HepG2 (cell line): ENCODE measurements at regions not wholly inside any gene's neighbourhood (a gene's known extent, or its start where the extent isn't known, plus 50 kb on each side); places are given as distances from the start of the nearest gene placed in this dataset.

Experiments used
- AFF4 ChIP-seq: sonication (generic); formaldehyde crosslinking; IDR thresholded peaks from 2 replicates; pipeline ENCODE4 v1.4.0; 2020; ENCODE audit warnings: missing genetic modification reagents
- CHD4 ChIP-seq: fragments of 200-600 bp; sonication (generic); IDR thresholded peaks from 2 replicates; pipeline ENCODE4 v1.7.0; 2017; ENCODE audit warnings: mild to moderate bottlenecking, low read length, borderline replicate concordance
- E2F1 ChIP-seq: sonication (generic); formaldehyde crosslinking; IDR thresholded peaks from 2 replicates; pipeline ENCODE4 v1.5.0; 2020; ENCODE audit warnings: missing genetic modification reagents
- NFE2 ChIP-seq: sonication (generic); formaldehyde crosslinking; IDR thresholded peaks from 2 replicates; pipeline ENCODE4 v1.4.0; 2020; ENCODE audit warnings: missing genetic modification reagents
- NR0B2 ChIP-seq: sonication (generic); formaldehyde crosslinking; IDR thresholded peaks from 2 replicates; pipeline ENCODE4 v1.4.0; 2020; ENCODE audit warnings: mild to moderate bottlenecking, missing genetic modification reagents
- RELA ChIP-seq: sonication (generic); formaldehyde crosslinking; IDR thresholded peaks from 2 replicates; pipeline ENCODE4 v1.4.0; 2020; ENCODE audit warnings: missing genetic modification reagents
- SAP130 ChIP-seq: IDR thresholded peaks from 2 replicates; pipeline ENCODE4 v1.6.1; 2016; ENCODE audit warnings: low read depth
- SKI ChIP-seq: fragments of 450-650 bp; IDR thresholded peaks from one replicate; pipeline ENCODE4 v1.6.1; 2018; ENCODE audit warnings: mild to moderate bottlenecking; ENCODE audit not compliant: partially characterized antibody
- SMC3 ChIP-seq: IDR thresholded peaks from 2 replicates; pipeline ENCODE4 v1.6.1; 2011; ENCODE audit warnings: low read length, improper control_type of control experiment
- TBX3 ChIP-seq: fragments of 450-650 bp; IDR thresholded peaks from 2 replicates; pipeline ENCODE4 v1.6.1; 2017; ENCODE audit warnings: antibody characterized with exemption, mild to moderate bottlenecking, inconsistent platforms, borderline replicate concordance
- ZNF138 ChIP-seq: sonication (generic); formaldehyde crosslinking; IDR thresholded peaks from 2 replicates; pipeline ENCODE4 v1.5.0; 2020; ENCODE audit warnings: mild to moderate bottlenecking, low read depth, missing genetic modification reagents
- ZNF20 ChIP-seq: sonication (generic); formaldehyde crosslinking; IDR thresholded peaks from 2 replicates; pipeline ENCODE4 v1.4.0; 2020; ENCODE audit warnings: mild to moderate bottlenecking, moderate library complexity, missing genetic modification reagents
- ZNF276 ChIP-seq: sonication (generic); formaldehyde crosslinking; IDR thresholded peaks from 2 replicates; pipeline ENCODE4 v1.4.0; 2020; ENCODE audit warnings: mild to moderate bottlenecking, low read depth, missing genetic modification reagents
- ZNF281 ChIP-seq: sonication (generic); formaldehyde crosslinking; IDR thresholded peaks from 2 replicates; pipeline ENCODE4 v1.4.0; 2020; ENCODE audit warnings: missing genetic modification reagents, borderline replicate concordance
- ZNF44 ChIP-seq: sonication (generic); formaldehyde crosslinking; IDR thresholded peaks from 2 replicates; pipeline ENCODE4 v1.5.1; 2020; ENCODE audit warnings: mild to moderate bottlenecking, missing genetic modification reagents
- ZNF704 ChIP-seq: sonication (generic); formaldehyde crosslinking; IDR thresholded peaks from 2 replicates; pipeline ENCODE4 v1.8.1; 2023; ENCODE audit warnings: mild to moderate bottlenecking, inconsistent platforms, moderate library complexity, missing genetic modification reagents, borderline replicate concordance

GRCh38 chr4:159048166-159048886, 54.6 kb upstream of the RAPGEF2 start (continued):
- no peak for TF ChIP-seq SMC3
- TF ChIP-seq SAP130: peak; percentile 68
- no peak for TF ChIP-seq ZNF138 (CRISPR knock-in tag)
- no peak for TF ChIP-seq TBX3
- no peak for TF ChIP-seq ZNF20
- no peak for TF ChIP-seq SKI
- TF ChIP-seq CHD4: no peak
- TF ChIP-seq ZNF276: no peak
- no peak for TF ChIP-seq E2F1 (CRISPR knock-in tag)
- no peak for TF ChIP-seq NR0B2 (CRISPR knock-in tag)
- TF ChIP-seq AFF4 (CRISPR knock-in tag): no peak
- no peak for TF ChIP-seq NFE2
- peak; percentile 80 for TF ChIP-seq ZNF281
- no peak for TF ChIP-seq ZNF44 (CRISPR knock-in tag)
- TF ChIP-seq ZNF704 (CRISPR knock-in tag): no peak
- TF ChIP-seq RELA (CRISPR knock-in tag): no peak
